ENCODE measurements at regions not wholly inside any gene's neighbourhood (a gene's known extent, or its start where the extent isn't known, plus 50 kb on each side); places are given as distances from the start of the nearest gene placed in this dataset.

- Histone ChIP-seq H3K9me3 (ENCODE audit: control insufficient read depth, low read length) (no peaks in the 10 kb centered on the region), H3K4ac (ENCODE audit: low read depth in 1 of 2, low read length in 2 of 2) (no peak overlapping the region), H3K4me1 (ENCODE audit: control insufficient read depth, insufficient read depth, low read depth, low read length) (no peaks in the 10 kb centered on the region), H3K27ac (ENCODE audit: low read length, poor library complexity, severe bottlenecking) (no peak overlapping the region), H3K23ac (ENCODE audit: low read length in 2 of 2) (no peak overlapping the region), H2AFZ (ENCODE audit: low read depth, low read length) (no peak overlapping the region), H2AK5ac (ENCODE audit: low read length, severe bottlenecking) (no peak overlapping the region), H3K36me3 (ENCODE audit: control insufficient read depth in 1 of 2, insufficient read depth in 2 of 2, low read depth in 1 of 2, low read length in 2 of 2) (no peaks in the 10 kb centered on the region), H3K4me2 (ENCODE audit: low read length, poor library complexity, severe bottlenecking) (no peak overlapping the region), H3K79me1 (replicated peaks; ENCODE audit: low read length, poor library complexity, severe bottlenecking) (no peaks in the 10 kb centered on the region), H3K27me3 (ENCODE audit: control insufficient read depth in 1 of 2, insufficient read depth in 1 of 2, low read length in 2 of 2) (peaks cover 0 to 8% of the 10 kb centered on the region in 2 experiments), H3K18ac (ENCODE audit: low read depth in 1 of 2, low read length in 2 of 2) (no peak overlapping the region), H2BK5ac (ENCODE audit: low read depth, low read length, poor library complexity, severe bottlenecking) (no peak overlapping the region), H2BK120ac (ENCODE audit: low read depth, low read length) (no peak overlapping the region), H2BK15ac (ENCODE audit: low read depth, poor library complexity, severe bottlenecking) (no peak overlapping the region), H2BK12ac (ENCODE audit: low read length in 2 of 2) (no peak overlapping the region), H3K9ac (ENCODE audit: low read length) (no peak overlapping the region), H4K91ac (ENCODE audit: low read length) (no peak overlapping the region), H3K4me3 (ENCODE audit: insufficient read depth in 1 of 2, low read depth in 1 of 2, low read length in 2 of 2) (no peak overlapping the region), H3K14ac (ENCODE audit: low read length in 2 of 2) (no peak overlapping the region), H4K8ac (ENCODE audit: low read length) (no peak overlapping the region)
- DNase-seq: no peak
- WGBS: 86% methylated on average over 7 of the region's 7 CpGs
Measured at GRCh38 chr6:14571746-14572145, 454.2 kb downstream of the CD83 start.

GRCh38 chr6:14573267-14573666 is 455.7 kb downstream of the CD83 start:
- 100% methylated on average over 2 of the region's 3 CpGs for WGBS
- Histone ChIP-seq H3K18ac (ENCODE audit: low read depth in 1 of 2, low read length in 2 of 2) (no peak overlapping the region), H2BK120ac (ENCODE audit: low read depth, low read length) (no peak overlapping the region), H3K4ac (ENCODE audit: low read depth in 1 of 2, low read length in 2 of 2) (no peak overlapping the region), H4K91ac (ENCODE audit: low read length) (no peak overlapping the region), H2BK12ac (ENCODE audit: low read length in 2 of 2) (no peak overlapping the region), H3K27me3 (ENCODE audit: control insufficient read depth in 1 of 2, insufficient read depth in 1 of 2, low read length in 2 of 2) (peaks cover 0 to 8% of the 10 kb centered on the region in 2 experiments), H2AK5ac (ENCODE audit: low read length, severe bottlenecking) (no peak overlapping the region), H2BK5ac (ENCODE audit: low read depth, low read length, poor library complexity, severe bottlenecking) (no peak overlapping the region), H3K23ac (ENCODE audit: low read length in 2 of 2) (no peak overlapping the region), H3K36me3 (ENCODE audit: control insufficient read depth in 1 of 2, insufficient read depth in 2 of 2, low read depth in 1 of 2, low read length in 2 of 2) (no peaks in the 10 kb centered on the region), H2BK15ac (ENCODE audit: low read depth, poor library complexity, severe bottlenecking) (no peak overlapping the region), H2AFZ (ENCODE audit: low read depth, low read length) (no peak overlapping the region), H3K4me2 (ENCODE audit: low read length, poor library complexity, severe bottlenecking) (no peak overlapping the region), H3K14ac (ENCODE audit: low read length in 2 of 2) (no peak overlapping the region), H3K9ac (ENCODE audit: low read length) (no peak overlapping the region), H3K4me1 (ENCODE audit: control insufficient read depth, insufficient read depth, low read depth, low read length) (no peaks in the 10 kb centered on the region), H3K27ac (ENCODE audit: low read length, poor library complexity, severe bottlenecking) (no peak overlapping the region), H4K8ac (ENCODE audit: low read length) (no peak overlapping the region), H3K9me3 (ENCODE audit: control insufficient read depth, low read length) (no peaks in the 10 kb centered on the region), H3K79me1 (replicated peaks; ENCODE audit: low read length, poor library complexity, severe bottlenecking) (no peaks in the 10 kb centered on the region), H3K4me3 (ENCODE audit: insufficient read depth in 1 of 2, low read depth in 1 of 2, low read length in 2 of 2) (no peak overlapping the region)
- DNase-seq: no peak

GRCh38 chr6:14573703-14574290 is 456.2 kb downstream of the CD83 start:
- H3K4me3 ChIP-seq (ENCODE audit: insufficient read depth in 1 of 2, low read depth in 1 of 2, low read length in 2 of 2): no peak overlapping the region
- H4K8ac ChIP-seq (ENCODE audit: low read length): no peak overlapping the region
- peaks cover 0 to 7% of the 10 kb centered on the region in 2 experiments for H3K27me3 ChIP-seq (ENCODE audit: control insufficient read depth in 1 of 2, insufficient read depth in 1 of 2, low read length in 2 of 2)
- H2BK12ac ChIP-seq (ENCODE audit: low read length in 2 of 2): no peak overlapping the region
- no peaks in the 10 kb centered on the region for H3K36me3 ChIP-seq (ENCODE audit: control insufficient read depth in 1 of 2, insufficient read depth in 2 of 2, low read depth in 1 of 2, low read length in 2 of 2)
- H3K23ac ChIP-seq (ENCODE audit: low read length in 2 of 2): no peak overlapping the region
- DNase-seq: no peak
- H3K9ac ChIP-seq (ENCODE audit: low read length): no peak overlapping the region
- no peaks in the 10 kb centered on the region for H3K9me3 ChIP-seq (ENCODE audit: control insufficient read depth, low read length)
- no peak overlapping the region for H3K4me2 ChIP-seq (ENCODE audit: low read length, poor library complexity, severe bottlenecking)
- no peak overlapping the region for H3K27ac ChIP-seq (ENCODE audit: low read length, poor library complexity, severe bottlenecking)
- no peak overlapping the region for H2BK120ac ChIP-seq (ENCODE audit: low read depth, low read length)
- 56% methylated on average over 1 of the region's 2 CpGs for WGBS
- H3K79me1 ChIP-seq (replicated peaks; ENCODE audit: low read length, poor library complexity, severe bottlenecking): no peaks in the 10 kb centered on the region
- no peak overlapping the region for H3K14ac ChIP-seq (ENCODE audit: low read length in 2 of 2)
- no peak overlapping the region for H2AFZ ChIP-seq (ENCODE audit: low read depth, low read length)
- no peaks in the 10 kb centered on the region for H3K4me1 ChIP-seq (ENCODE audit: control insufficient read depth, insufficient read depth, low read depth, low read length)
- no peak overlapping the region for H3K4ac ChIP-seq (ENCODE audit: low read depth in 1 of 2, low read length in 2 of 2)
- H2AK5ac ChIP-seq (ENCODE audit: low read length, severe bottlenecking): no peak overlapping the region
- H4K91ac ChIP-seq (ENCODE audit: low read length): no peak overlapping the region
- H2BK15ac ChIP-seq (ENCODE audit: low read depth, poor library complexity, severe bottlenecking): no peak overlapping the region
- no peak overlapping the region for H3K18ac ChIP-seq (ENCODE audit: low read depth in 1 of 2, low read length in 2 of 2)
- no peak overlapping the region for H2BK5ac ChIP-seq (ENCODE audit: low read depth, low read length, poor library complexity, severe bottlenecking)

DNA sequence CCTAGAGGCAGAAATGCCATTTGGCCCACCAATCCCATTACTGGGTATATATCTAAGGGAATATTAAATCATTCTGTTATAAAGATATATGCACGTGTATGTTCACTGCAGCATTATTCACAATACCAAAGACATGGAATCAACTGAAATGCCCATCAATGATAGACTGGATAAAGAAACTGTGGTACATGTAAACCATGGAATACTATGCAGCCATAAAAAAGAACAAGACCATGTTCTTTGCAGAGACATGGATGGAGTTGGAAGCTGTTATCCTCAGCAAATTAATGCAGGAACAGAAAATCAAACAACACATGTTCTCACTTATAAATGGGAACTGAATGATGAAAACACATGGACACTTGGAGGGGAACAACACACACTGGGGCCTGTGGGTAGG is 458.4 kb downstream of the CD83 start:
- Histone ChIP-seq H3K27ac (ENCODE audit: low read length, poor library complexity, severe bottlenecking) (no peak overlapping the region), H3K79me1 (replicated peaks; ENCODE audit: low read length, poor library complexity, severe bottlenecking) (no peaks in the 10 kb centered on the region), H4K8ac (ENCODE audit: low read length) (no peak overlapping the region), H3K4me1 (ENCODE audit: control insufficient read depth, insufficient read depth, low read depth, low read length) (no peaks in the 10 kb centered on the region), H3K9me3 (ENCODE audit: control insufficient read depth, low read length) (no peaks in the 10 kb centered on the region), H2BK12ac (ENCODE audit: low read length in 2 of 2) (no peak overlapping the region), H4K91ac (ENCODE audit: low read length) (no peak overlapping the region), H3K4me2 (ENCODE audit: low read length, poor library complexity, severe bottlenecking) (no peak overlapping the region), H2BK5ac (ENCODE audit: low read depth, low read length, poor library complexity, severe bottlenecking) (no peak overlapping the region), H3K23ac (ENCODE audit: low read length in 2 of 2) (no peak overlapping the region), H2BK120ac (ENCODE audit: low read depth, low read length) (no peak overlapping the region), H2AK5ac (ENCODE audit: low read length, severe bottlenecking) (no peak overlapping the region), H3K9ac (ENCODE audit: low read length) (no peak overlapping the region), H2BK15ac (ENCODE audit: low read depth, poor library complexity, severe bottlenecking) (no peak overlapping the region), H3K18ac (ENCODE audit: low read depth in 1 of 2, low read length in 2 of 2) (no peak overlapping the region), H3K4me3 (ENCODE audit: insufficient read depth in 1 of 2, low read depth in 1 of 2, low read length in 2 of 2) (no peak overlapping the region), H2AFZ (ENCODE audit: low read depth, low read length) (no peak overlapping the region), H3K36me3 (ENCODE audit: control insufficient read depth in 1 of 2, insufficient read depth in 2 of 2, low read depth in 1 of 2, low read length in 2 of 2) (no peaks in the 10 kb centered on the region), H3K27me3 (ENCODE audit: control insufficient read depth in 1 of 2, insufficient read depth in 1 of 2, low read length in 2 of 2) (peaks cover 0 to 8% of the 10 kb centered on the region in 2 experiments), H3K14ac (ENCODE audit: low read length in 2 of 2) (no peak overlapping the region), H3K4ac (ENCODE audit: low read depth in 1 of 2, low read length in 2 of 2) (no peak overlapping the region)
- DNase-seq: no peak
- no CpG with 5 or more reads among the region's 1 CpG for WGBS

Data from mesenchymal stem cell (in vitro differentiated cells and primary cell).